HUDEP-2 (cell line): ENCODE measurements at regions not wholly inside any gene's neighbourhood (a gene's known extent, or its start where the extent isn't known, plus 50 kb on each side); places are given as distances from the start of the nearest gene placed in this dataset.
A peak's percentile ranks its signal among the peaks of the same experiment; 100 is the strongest.

ENCODE experiments used
- DNase-seq, 76 experiments: peaks; one replicate each; lab custom pipeline; 2025; ENCODE audit not compliant: unreplicated experiment in 76 of 76; lab: John Stamatoyannopoulos, UW

DNA sequence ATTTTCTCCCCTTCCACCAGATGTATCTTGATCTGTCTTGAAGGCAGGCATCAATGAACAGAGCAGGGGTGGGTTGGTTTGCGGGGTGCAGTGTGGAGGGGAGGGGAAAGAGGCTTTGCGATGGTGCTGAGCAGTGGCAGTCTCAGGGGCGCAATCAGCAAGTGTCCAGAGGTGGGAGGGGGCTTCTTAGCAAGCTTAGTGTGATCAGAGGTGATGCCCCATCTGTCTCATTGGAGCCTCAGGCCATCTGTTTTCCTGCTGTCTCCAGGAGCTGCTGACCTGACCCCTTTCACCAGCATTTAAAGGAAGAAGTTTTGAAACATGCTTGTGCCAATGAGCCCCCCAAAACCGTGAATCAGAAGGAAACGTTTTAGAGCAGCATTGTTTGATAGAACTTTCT lies 187.7 kb upstream of the LHX5 start:
- no peak for DNase-seq

DNA sequence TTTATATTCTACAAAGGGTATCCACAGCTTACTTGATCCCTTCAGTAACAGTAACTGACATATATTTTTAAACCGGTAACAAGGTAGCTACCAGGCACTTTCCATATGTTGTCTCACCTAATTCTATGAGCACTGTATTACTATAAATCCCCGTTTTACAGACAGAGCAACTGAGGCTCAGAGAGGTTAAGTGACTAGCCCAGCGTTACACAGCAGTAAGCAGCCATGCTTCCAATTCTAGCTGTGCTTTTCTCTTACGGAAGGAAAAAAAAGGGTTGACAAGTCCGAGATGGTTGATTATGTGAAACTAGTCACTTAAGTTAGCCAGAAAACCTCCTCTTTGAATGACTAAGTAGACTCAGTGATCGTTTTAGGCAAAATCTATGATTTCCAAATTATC lies 187.3 kb upstream of the LHX5 start:
- DNase-seq, result no peak

DNA sequence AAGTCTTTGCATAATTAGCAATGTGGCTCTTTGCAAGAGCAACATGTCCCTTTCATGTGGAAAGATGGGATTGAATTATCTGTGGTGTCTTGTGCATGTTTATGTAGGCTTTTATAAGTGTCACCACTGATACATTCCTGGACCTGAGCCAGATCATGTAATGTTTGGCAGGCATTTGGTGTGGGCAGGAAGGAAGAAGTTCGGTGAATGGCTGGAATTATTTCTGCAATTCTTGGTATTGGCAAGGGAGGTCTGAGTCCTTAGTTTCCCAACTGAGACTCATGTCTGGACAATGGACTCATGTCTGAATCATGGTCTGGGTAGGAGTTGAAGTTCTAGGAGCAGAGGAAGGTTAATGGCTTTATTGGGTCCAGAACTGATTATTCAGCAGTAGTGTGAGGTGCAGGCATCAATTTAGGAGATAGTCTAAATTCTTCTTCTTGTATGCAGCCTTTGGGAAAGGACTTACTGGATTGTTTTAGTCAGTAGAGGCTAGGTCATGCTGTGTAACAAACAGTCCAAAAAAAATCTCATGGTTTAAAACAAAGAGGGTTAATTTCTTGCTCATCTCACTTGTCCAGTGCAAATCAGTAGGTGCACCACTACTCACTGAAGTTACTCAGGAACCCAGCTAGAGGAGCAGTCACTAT lies 186.5 kb upstream of the LHX5 start:
- DNase-seq, result peak in 13 of 76 experiments; percentile 2 to 44 (median 19)

DNA sequence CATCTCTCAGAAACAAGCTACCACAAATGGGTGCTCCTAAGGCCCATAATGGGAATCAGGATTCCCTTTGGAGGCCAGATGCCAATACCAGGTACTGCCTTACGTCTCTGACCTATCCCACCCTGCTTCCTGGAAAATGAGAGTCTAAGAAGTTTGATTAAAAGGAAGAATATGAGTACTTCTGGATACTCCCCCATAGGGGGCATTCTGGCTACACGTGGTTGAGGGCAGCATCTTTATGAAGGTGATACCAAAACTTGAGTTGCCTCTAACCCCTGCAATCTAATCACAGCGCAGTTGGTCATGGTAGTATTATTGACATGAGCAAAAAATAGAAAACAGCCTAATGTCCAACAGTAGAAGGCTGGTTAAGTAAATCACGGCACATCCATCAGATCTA lies 184.2 kb upstream of the LHX5 start:
- no peak for DNase-seq

DNA sequence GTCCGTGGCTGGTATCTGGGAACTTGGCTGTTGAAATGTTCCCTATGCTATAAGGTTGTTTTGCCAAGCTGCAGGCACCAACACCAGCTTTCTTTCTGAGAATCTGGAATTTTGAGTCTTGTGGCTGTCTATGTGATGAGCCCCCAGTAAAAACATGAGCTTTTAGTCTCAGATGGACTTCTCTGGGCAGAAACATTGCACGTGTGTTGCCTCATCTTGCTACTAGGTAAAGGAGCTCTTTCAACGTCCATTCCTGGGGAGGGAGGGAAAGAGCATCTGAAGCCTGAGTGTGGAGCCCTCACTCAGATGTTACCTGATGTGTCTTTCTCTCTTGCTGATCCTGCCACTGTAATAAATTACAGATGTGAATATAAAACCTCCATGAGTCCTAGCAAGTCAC lies 183.8 kb upstream of the LHX5 start:
- no peak for DNase-seq

DNA sequence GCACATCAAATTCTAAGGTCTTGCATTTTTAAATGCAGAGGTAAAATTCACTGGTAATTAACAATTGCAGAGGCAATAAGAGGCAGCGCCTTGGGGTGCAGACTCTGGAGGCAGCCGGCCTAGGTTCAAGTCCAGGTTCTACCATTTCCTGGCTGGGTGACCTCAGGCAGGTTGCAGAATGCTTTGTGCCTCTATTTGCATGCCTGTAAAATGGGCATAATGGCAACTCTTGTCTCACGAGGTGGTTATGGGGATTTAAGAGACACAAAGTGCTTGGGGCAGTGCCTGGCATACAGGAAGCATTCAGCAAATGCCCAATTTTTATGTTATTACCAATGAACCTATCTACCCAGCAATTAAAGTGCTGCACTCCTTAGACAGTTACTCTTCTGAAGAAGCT lies 180.0 kb upstream of the LHX5 start:
- DNase-seq, result no peak

DNA sequence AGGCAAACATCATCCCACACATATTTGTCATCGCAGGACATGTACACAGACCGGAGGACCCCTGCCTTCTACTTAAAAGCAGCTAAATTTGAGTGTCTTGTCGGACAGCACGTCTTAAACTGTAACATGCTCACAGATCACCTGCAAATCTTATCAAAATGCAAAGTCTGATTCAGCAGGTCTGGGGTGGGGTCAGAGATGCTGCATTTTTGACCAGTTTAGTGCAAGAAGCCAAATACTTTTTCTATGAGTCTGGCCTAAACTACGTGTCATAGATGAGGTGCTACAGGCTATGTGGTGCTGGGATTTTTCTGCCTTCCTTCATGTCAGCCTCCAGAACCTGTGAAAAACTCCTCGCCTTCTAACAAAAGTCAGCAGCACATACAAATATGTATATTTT lies 178.8 kb upstream of the LHX5 start:
- DNase-seq, result no peak

DNA sequence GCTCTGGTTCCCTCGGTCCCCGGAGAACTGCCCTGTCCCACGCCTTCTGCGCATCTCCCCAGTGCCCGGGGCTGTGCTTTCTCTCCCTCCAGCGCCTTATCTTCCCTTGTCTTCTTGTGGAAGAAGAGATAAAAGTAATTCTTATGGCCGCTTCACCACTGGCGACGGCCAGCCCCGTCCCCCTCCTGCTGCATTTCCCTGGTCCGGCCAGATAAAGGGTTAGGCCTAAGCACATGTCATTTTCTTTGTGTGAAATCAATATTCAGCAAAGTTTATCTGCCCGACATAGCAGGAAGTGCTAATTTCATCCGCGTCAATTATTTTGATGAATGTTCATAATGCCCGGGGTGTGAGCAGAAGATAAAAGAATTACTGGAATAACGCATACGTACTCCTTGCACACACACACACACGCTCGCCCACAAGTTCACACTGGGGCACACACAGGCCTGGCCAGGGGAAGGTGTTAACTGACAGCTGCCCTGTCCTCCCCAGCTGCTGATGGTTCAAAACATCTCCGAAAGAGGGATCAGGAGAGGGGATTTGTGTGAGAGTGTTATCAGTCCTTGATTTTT lies 177.7 kb upstream of the LHX5 start:
- DNase-seq, result peak in 75 of 76 experiments; percentile 24 to 96 (median 85)

DNA sequence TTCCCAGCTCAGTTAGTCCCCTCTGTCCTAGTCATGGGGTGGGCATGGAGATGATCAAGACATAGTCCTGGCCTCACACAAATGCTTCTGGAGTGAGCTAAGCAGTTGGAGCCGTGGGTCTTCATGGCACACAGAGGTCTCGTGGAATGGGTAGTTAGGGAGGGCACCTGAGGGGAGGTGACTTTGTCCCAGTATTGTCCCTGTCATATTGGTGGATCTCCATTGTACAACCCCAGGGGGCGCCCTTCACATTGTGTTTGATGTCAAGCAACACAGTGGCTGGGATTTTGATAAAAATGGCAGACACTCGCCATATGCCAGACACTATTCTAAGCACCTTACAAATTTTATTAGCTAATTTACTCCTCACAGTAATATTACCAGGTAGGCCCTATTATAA lies 175.4 kb upstream of the LHX5 start:
- peak in 25 of 76 experiments; percentile 3 to 40 (median 20) for DNase-seq

DNA sequence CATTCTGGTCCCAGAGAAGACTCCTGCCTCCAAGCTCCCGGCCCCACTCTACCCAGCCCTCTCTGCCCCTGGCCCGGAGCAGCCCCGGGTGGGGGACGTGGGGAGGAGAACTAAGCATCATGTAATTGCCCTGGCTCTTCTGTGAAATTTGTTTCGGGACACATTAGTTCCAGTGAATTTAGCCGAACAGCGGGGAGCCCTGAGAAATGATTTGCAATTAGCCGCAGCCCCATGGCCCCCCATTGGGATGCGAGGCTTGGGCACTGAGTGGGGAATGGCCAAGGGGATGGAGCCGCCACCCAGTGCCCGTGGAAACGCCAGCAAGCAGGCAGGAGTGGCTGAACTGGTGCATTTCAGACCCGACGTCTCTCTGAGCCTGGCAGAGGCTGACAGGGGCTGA lies 173.9 kb upstream of the LHX5 start:
- no peak for DNase-seq

DNA sequence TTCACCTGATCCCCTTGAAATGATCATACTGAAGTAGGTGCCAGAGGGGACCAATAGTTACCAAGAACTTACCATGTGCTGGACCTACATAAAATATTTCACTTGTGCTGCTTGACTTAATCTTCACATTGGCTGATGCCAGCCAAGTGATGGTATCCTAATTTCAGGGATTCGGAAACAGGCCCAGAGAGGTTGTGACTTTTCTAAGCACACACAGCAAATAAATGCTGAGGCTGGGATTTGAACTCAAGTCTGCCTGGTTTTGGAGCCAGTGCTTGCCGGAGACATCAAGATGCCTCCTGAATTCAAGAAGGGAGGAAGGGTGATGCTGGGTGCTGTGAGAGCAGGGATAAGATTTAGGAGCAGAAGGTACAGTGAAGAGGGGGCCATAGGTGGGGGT lies 173.5 kb upstream of the LHX5 start:
- DNase-seq, result no peak

DNA sequence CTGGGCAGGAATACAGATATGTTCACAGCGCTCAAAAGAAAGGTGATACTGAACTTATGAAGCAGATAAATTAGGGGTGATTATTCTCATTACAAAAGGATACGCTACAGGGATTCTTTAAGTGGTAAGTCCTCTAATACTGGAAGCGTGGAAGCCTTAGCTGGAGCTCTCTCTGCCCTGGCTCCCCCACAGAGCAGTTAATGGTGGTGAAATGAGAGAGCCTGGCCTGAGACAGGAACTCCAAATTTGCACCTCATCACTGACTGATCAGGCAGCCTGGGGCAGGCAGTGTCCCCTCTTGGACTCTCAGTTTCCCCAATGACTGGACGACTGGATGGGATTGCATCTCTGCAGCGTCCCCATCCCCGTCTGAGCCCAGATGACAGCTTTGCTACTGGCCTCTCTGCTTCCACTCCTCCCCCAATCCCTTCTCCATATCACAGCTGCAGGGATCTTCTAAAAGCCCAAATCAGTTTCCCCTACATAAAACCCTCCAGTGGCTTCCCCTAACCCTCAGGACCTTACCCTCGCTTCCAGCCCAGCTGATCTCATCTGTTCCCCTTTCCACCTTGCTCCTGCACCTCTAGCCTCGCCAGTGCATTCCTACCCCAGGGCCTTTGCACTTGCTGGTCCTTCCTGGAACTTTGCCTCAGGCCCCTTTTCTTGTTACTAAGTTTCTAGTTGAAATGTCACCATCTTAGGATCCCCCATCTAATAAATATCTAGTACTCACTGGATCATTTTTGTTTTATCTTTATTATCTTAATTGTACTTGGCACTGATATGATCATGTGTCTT lies 171.7 kb upstream of the LHX5 start:
- DNase-seq, result no peak

DNA sequence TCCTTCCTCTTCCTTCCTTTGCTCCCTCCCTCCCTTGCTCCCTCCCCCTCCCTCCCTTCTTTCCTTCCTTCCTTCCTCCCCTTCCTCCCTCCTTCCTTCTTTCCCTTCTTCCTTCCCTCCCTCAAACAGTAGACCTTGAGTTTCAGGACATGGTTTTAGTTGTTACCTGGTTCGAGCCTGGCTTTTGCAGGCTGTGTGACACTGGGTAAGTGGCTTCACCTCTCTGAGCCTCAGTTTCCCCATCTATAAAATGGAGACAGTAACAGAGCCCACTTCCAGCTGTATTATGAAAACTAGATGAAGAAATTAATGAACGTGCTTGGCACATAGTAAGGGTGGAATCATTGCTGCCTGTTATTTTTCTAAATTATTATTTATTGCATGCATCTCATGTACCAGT lies 171.0 kb upstream of the LHX5 start:
- DNase-seq, result no peak

DNA sequence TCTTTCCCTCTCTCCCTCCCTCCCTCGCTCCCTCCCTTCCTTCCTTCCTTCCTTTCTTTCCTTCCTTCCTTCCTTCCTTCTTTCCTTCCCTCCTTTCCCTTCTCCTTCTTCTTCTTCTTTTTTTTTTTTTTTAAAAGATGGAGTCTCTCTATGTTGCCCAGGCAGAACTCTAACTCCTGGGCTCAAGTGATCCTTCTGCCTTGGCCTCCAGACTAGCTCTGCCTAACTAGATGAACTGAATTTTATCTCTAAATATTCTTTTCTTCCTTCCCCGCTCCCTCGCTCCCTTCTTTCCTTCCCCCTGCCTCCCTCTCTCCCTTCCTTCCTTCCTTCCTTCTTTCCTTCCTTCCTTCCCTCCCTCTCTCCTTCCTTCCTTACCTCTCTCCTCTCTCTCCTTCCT lies 170.5 kb upstream of the LHX5 start:
- DNase-seq, result no peak

DNA sequence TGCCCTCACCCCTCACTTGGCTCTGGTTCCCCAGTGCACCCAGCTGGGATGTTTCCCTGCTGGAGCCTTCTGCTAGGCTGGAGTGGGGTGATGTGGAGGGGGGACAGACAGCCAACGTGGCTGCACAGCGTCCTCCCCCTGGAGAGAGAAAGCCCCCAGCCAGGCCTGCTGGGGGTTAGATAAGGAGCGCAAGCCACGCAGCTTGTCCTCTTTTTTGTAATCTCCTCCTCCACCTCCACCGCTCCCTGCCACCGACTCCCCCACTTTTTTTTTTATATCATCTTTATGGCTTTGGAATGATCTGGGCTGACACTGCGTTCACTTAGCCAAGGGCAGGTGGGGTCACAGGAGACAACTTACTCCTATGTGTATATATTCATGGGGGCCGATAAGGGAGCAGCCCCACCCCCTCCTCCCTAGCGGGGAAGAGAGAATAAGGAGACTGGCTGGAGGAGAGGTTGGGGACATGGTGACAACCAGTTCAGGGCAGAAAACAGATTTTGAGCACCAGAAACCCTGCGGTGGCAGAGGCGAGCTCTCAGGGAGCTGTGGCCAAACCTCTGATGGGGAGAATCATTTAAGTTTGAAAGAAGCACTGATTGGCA lies 169.9 kb upstream of the LHX5 start:
- peak in 26 of 76 experiments; percentile 1 to 46 (median 18) for DNase-seq

DNA sequence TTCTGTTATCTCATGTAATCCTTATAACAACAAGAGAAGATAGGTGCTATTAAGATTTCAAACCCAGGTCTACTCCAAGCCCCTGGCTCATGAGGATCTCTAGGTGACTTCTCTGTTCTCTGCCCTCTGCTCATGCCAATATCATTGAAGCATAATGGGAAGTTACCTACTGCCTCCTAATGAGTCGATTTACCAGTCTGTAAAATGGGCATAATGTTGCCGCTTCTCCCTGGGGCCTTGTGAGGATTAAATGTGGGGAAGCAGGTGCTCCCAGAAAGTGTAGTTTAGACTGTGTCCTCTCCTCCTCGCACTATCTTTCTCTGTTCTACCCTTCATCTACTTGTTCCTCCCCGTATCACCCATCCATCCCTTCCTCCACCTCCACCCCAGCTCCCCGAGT lies 169.2 kb upstream of the LHX5 start:
- no peak for DNase-seq

DNA sequence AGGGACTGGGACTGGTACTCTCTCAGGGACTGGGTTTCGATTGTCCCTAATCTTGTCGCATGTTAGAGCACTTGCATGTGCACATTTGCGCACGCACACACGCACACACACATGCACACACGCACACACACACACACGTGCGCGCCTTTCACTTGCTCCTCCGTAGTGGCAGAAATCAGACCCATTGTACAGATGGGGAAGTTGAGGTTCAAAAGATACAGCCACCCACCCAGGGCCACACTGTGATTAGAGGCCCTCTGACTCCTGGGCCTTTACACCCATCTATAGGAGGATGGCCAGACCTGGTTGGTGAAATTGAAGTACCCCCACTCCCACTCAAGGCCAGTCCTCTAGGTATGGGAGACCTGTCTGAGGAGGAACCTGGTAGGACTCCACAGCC lies 167.8 kb upstream of the LHX5 start:
- no peak for DNase-seq

DNA sequence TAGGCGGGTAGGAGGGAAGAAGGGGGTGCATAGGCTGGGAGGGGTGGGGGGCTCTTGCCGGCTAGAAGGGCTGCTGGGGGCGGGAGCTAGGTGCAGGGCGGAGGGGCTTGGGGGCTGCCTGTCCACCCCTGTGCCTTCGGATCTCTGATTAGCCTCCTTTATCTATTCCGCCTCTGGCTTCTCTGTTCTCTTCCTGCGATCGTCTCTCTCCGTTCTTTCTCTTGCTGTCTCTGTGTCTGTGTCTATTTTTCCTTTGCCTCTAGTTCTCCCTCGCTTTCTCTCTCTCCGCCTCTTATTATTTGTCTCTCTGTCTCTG lies 166.7 kb upstream of the LHX5 start:
- DNase-seq, result no peak

DNA sequence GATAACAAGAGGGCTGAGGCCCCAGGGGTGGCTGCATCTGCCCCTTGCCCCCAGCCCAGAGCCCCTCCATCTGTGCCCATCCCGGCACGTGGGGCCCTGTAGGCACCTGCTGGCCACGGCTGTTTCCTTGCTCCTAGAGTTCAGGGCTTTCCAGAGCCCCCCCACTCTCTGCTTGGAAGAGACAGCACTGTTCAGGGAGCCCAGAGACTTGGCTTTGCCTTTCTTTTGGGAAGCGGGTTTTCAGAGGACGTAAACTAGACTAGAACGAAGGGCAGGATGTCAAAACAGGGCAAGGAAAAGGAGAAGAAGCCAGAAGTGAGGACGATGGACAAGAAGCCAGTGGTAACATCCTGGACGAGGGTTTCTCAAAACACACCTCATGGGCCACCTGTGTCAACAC lies 163.3 kb upstream of the LHX5 start:
- no peak for DNase-seq

DNA sequence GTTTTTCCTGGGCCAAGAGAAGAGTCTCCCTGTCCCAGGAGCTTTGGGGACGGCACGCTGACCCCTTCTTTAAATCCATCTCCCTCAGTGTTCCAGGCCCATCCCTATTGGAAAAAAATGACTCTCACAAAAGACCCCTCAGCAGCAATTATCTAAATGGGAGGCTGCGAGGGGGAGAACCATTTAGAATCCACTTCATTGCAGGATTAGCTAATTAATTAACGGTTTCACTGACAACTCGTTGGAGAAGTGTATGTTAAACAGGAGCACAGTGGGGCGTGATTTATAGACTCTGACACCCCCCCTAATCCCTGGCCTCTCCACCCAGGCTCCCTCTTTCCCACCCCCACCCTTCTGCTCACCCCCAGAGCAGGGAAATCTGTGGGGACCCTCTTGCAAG lies 162.8 kb upstream of the LHX5 start:
- no peak for DNase-seq

DNA sequence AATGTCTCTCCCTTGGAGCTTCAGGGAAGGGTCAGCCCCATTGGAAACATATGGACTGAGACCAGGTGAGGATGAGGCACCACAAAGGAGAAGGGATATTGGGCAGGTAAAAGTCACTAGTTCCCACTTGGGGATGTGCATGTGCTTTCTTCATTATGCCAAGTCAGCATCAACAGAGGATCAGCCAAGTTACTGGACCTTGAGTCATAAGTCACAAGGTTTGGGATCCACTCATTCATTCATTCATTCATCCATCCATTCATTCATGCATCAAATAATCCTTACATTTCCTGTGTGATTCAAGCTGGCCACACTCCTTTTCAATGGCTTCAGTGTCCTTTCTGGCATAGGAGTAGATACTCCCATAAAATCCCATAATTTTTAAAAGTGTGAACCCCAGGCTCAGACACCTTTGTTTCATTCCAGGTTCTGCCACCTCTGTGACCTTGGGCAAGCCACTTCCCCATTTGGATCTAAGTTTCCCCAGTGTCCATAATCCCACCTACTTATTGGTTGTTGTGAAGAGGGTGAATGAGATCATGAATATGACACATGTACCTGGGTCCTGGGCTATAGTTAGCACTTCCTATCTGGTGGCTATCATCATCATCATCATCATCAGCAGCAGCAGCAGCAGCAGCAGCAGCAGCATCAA lies 162.1 kb upstream of the LHX5 start:
- no peak for DNase-seq
